Loucy (cell line): ENCODE measurements at regions not wholly inside any gene's neighbourhood (a gene's known extent, or its start where the extent isn't known, plus 50 kb on each side); places are given as distances from the start of the nearest gene placed in this dataset.

Experiments
- H2AFZ ChIP-seq: fragments of 200-600 bp; sonication (generic); 2 replicates; pipeline ENCODE4 v1.6.0; 2016; ENCODE audit warnings: antibody characterized with exemption, mild to moderate bottlenecking, low read length, moderate library complexity
- H3F3A ChIP-seq: fragments of 200-600 bp; 2 replicates; pipeline ENCODE4 v1.6.0; 2016; ENCODE audit warnings: antibody characterized with exemption, low read depth, mild to moderate bottlenecking
- H3K27me3 ChIP-seq: fragments of 200-600 bp; sonication (generic); 2 replicates; pipeline ENCODE4 v1.6.1; 2014; ENCODE audit warnings: low read length, mild to moderate bottlenecking; ENCODE audit not compliant: insufficient read depth, poor library complexity, severe bottlenecking
- H3K36me3 ChIP-seq: fragments of 200-600 bp; sonication (generic); 2 replicates; pipeline ENCODE4 v1.6.1; 2016; ENCODE audit warnings: low read length; ENCODE audit not compliant: insufficient read depth
- H3K4me1 ChIP-seq: fragments of 200-600 bp; sonication (generic); 2 replicates; pipeline ENCODE4 v1.5.1; 2014; ENCODE audit warnings: low read length, mild to moderate bottlenecking; ENCODE audit not compliant: insufficient read depth, poor library complexity, severe bottlenecking
- H3K4me2 ChIP-seq: fragments of 200-600 bp; sonication (generic); 2 replicates; pipeline ENCODE4 v1.6.0; 2014; ENCODE audit warnings: antibody characterized with exemption, low read length, low read depth, mild to moderate bottlenecking; ENCODE audit not compliant: poor library complexity, severe bottlenecking
- H3K4me3 ChIP-seq: fragments of 200-600 bp; sonication (generic); 2 replicates; pipeline ENCODE4 v1.5.1; 2014; ENCODE audit warnings: low read length, mild to moderate bottlenecking, mixed read lengths; ENCODE audit not compliant: poor library complexity, severe bottlenecking
- H3K79me2 ChIP-seq: fragments of 200-600 bp; sonication (generic); 2 replicates; pipeline ENCODE4 v1.6.1; 2014; ENCODE audit warnings: low read length; ENCODE audit not compliant: insufficient read depth
- H3K9ac ChIP-seq: fragments of 200-600 bp; sonication (generic); 2 replicates; pipeline ENCODE4 v1.6.0; 2014; ENCODE audit warnings: mild to moderate bottlenecking, low read depth, low read length, moderate library complexity; ENCODE audit not compliant: poor library complexity, severe bottlenecking
- H3K9me2 ChIP-seq: fragments of 200-600 bp; sonication (generic); replicated peaks from 2 replicates; pipeline ENCODE4 v1.6.1; 2016; ENCODE audit warnings: low read depth, low read length, mixed read lengths
- H3K9me3 ChIP-seq: fragments of 200-600 bp; sonication (generic); 2 replicates; pipeline ENCODE4 v1.6.1; 2014; ENCODE audit warnings: mild to moderate bottlenecking, antibody characterized with exemption, low read length, low read depth; ENCODE audit not compliant: insufficient read depth
- H4K20me1 ChIP-seq: fragments of 200-600 bp; sonication (generic); 2 replicates; pipeline ENCODE4 v1.6.0; 2014; ENCODE audit warnings: antibody characterized with exemption, low read length, mild to moderate bottlenecking; ENCODE audit not compliant: insufficient read depth, poor library complexity, severe bottlenecking
- EZH2phosphoT487 ChIP-seq: fragments of 200-600 bp; IDR thresholded peaks from 2 replicates; pipeline ENCODE4 v1.6.1; 2018; ENCODE audit warnings: antibody characterized with exemption, mild to moderate bottlenecking, moderate library complexity, borderline replicate concordance
- TF ChIP-seq, protein P1 (sequence below): fragments of 200-600 bp; sonication (generic); conservative IDR thresholded peaks from 2 replicates; pipeline ENCODE4 v1.5.1; 2014; ENCODE audit warnings: mild to moderate bottlenecking, antibody characterized with exemption, low read length

DNA sequence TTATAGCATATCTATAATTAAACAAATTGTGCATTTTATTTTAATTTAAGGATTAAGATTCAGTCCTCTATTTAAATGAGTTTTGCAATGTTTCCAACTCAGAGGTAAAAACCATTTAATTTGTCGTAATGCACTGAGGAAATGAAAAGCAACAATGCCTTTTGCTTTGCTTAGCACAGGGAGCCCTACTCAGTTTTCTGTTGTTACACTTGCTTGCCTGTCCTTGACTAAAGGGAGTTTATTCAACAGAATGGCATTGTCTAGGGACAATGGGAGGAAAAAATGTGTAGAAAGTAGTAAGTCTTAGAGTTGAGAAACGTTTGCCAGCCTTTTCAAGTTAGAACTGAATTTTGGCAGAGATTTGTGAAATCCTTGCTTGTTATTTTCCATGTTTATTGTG lies 734.2 kb upstream of the ANO3 start:
- no peak overlapping the region for H2AFZ ChIP-seq
- H3K4me2 ChIP-seq: no peak overlapping the region
- no peaks in the 10 kb centered on the region for H3K9me3 ChIP-seq
- TF ChIP-seq EZH2phosphoT487: no peak
- TF ChIP-seq, protein P1, sequence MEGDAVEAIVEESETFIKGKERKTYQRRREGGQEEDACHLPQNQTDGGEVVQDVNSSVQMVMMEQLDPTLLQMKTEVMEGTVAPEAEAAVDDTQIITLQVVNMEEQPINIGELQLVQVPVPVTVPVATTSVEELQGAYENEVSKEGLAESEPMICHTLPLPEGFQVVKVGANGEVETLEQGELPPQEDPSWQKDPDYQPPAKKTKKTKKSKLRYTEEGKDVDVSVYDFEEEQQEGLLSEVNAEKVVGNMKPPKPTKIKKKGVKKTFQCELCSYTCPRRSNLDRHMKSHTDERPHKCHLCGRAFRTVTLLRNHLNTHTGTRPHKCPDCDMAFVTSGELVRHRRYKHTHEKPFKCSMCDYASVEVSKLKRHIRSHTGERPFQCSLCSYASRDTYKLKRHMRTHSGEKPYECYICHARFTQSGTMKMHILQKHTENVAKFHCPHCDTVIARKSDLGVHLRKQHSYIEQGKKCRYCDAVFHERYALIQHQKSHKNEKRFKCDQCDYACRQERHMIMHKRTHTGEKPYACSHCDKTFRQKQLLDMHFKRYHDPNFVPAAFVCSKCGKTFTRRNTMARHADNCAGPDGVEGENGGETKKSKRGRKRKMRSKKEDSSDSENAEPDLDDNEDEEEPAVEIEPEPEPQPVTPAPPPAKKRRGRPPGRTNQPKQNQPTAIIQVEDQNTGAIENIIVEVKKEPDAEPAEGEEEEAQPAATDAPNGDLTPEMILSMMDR: no peak
- H3K79me2 ChIP-seq: no peaks in the 10 kb centered on the region
- no peak overlapping the region for H3K9ac ChIP-seq
- no peaks in the 10 kb centered on the region for H3F3A ChIP-seq
- no peak overlapping the region for H3K4me3 ChIP-seq
- no peaks in the 10 kb centered on the region for H4K20me1 ChIP-seq
- H3K4me1 ChIP-seq: no peaks in the 10 kb centered on the region
- H3K9me2 ChIP-seq: 0 out of 2 replicates have a peak, but pooled peaks cover 3% of the 10 kb centered on the region
- no peaks in the 10 kb centered on the region for H3K27me3 ChIP-seq
- H3K36me3 ChIP-seq: no peaks in the 10 kb centered on the region

DNA sequence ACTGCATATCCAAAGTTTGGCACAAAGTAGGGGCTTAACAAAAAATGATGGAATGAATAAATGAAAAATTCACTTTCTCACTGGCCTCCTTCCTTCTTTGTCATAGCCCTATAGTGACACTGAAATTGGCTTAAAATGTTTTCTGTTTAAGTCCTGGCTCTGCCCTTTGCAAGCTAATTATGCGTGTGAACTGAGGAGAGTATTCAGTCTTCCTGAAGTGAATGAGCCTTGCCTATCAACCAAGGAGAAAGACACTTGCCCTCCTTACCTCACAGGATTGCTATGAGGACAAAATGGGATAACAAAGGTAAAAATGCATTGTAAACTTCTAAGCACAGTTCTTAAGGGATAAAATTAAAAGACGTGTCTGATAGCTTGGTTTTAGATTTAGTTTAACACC lies 729.8 kb upstream of the ANO3 start:
- Histone ChIP-seq H3K4me3 (no peak overlapping the region), H2AFZ (no peak overlapping the region), H3K9me3 (no peaks in the 10 kb centered on the region; the same call in 1 of the 2 replicates), H3K9ac (no peak overlapping the region), H4K20me1 (no peaks in the 10 kb centered on the region), H3K9me2 (no peaks in the 10 kb centered on the region), H3K4me1 (no peaks in the 10 kb centered on the region), H3K27me3 (no peaks in the 10 kb centered on the region), H3K4me2 (no peak overlapping the region), H3K79me2 (no peaks in the 10 kb centered on the region), H3F3A (no peaks in the 10 kb centered on the region), H3K36me3 (no peaks in the 10 kb centered on the region)
- no peak for TF ChIP-seq EZH2phosphoT487
- TF ChIP-seq, protein P1: no peak

DNA sequence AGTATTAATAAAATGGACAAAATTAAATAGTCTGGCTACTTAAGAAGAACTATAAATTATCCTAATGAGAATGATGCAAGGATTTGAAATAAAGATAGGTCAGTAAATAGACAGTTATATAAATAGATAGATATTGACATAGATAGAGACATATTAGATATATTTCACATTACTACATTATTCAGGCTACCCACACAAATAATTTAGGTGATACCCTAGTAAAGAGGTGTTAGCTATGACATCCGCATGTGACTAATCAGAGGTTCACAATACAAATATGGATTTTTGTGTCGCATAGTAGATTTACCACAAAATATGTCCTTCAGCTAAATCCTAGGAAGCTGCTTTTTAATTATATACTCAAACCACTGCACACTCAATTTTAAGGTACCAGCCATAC lies 729.0 kb upstream of the ANO3 start:
- H3K36me3 ChIP-seq: no peaks in the 10 kb centered on the region

More for the DNA sequence above, 729.0 kb upstream of the ANO3 start:
- Histone ChIP-seq H3K4me2 (no peak overlapping the region), H3K79me2 (no peaks in the 10 kb centered on the region), H2AFZ (no peak overlapping the region), H3K27me3 (no peaks in the 10 kb centered on the region), H3K4me3 (no peak overlapping the region), H3K9me3 (no peaks in the 10 kb centered on the region; the same call in 1 of the 2 replicates), H3K4me1 (no peaks in the 10 kb centered on the region), H3F3A (no peaks in the 10 kb centered on the region), H3K9ac (no peak overlapping the region), H4K20me1 (no peaks in the 10 kb centered on the region), H3K9me2 (no peaks in the 10 kb centered on the region)
- TF ChIP-seq, protein P1: no peak
